GM18867 (cell line): ENCODE measurements at regions not wholly inside any gene's neighbourhood (a gene's known extent, or its start where the extent isn't known, plus 50 kb on each side); places are given as distances from the start of the nearest gene placed in this dataset.
A peak's percentile ranks its signal among the peaks of the same experiment; 100 is the strongest.

Source experiments
- ATAC-seq: cut with Tn5 transposase; IDR thresholded peaks from one replicate; pipeline ENCODE4 v1.9.1; 2021; ENCODE audit warnings: mild to moderate bottlenecking, moderate library complexity; ENCODE audit not compliant: unreplicated experiment

GRCh38 chr12:63321373-63321772 lies 170.4 kb upstream of the AVPR1A start:
- no peak for ATAC-seq

DNA sequence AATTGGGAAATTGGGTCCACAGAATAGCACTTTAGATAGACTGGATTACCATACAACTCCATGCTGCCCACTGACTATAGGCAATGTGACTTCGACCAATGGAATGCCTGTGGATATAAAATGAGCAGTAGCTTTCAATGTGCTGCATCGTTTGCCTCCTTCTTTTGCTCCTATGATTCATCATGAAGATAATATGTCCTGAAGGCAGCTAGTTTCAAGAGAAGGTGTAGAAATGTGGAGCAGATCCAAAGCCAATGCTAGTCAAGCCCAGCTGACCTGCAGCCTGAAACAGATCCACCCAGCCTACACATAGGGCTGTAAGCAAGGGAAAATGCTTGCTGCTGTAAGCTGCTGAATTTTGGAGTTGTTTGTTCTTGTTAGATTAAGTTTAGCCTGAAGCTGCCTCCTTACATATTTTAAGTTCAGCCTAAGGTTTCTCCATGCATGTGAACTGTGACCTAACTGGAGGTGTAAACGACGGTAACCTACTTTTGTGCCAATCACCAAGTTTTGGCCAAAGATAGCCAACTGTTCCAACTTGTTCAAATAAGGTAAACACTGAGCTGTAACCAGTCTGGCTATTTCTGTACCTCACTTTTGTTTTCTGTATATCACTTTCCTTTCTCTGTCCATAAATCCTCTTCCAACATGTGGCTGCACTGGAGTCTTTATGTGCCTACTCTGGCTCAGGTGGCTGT lies 169.1 kb upstream of the AVPR1A start:
- no peak for ATAC-seq

DNA sequence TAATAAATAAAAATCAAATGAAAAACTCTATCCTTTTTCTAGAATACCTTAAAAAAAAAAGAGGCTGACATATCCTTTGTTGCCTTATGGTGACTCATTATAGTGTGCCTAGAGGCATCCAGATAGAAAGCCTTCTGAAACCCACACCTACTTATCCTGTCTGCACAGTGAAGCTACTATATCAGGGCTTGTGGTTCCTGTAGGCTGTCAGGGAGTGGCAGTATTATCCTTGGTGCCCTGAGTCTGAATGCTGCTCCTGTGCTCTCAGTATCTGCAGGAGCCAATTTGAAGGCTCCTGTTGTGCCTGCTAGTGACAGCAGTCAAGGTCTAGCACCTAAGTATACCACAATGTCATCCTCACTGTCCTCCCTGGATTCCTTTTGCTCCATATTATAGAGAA lies 168.4 kb upstream of the AVPR1A start:
- ATAC-seq: peak; percentile 62

DNA sequence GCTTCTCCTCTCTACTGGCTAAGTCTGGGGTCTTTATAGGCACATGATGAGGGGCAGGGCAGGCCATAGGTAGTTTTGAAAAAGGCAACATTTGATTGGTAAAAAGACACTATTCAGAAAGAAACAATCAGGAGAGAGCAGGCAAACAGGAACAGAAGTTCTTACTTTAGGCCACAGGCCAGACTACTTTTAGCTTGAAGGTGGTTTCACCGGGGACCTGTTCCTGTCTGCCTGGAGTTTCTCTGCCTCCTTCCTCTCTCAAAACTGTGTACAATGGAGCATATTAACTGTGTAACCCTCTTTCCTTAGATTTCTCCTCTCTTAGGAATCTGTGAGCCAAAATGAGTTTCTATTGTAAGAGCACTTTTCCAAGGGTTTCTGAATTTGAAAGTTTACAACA lies 167.9 kb upstream of the AVPR1A start:
- ATAC-seq: no peak

GRCh38 chr12:63318313-63318712 lies 167.3 kb upstream of the AVPR1A start:
- no peak for ATAC-seq

DNA sequence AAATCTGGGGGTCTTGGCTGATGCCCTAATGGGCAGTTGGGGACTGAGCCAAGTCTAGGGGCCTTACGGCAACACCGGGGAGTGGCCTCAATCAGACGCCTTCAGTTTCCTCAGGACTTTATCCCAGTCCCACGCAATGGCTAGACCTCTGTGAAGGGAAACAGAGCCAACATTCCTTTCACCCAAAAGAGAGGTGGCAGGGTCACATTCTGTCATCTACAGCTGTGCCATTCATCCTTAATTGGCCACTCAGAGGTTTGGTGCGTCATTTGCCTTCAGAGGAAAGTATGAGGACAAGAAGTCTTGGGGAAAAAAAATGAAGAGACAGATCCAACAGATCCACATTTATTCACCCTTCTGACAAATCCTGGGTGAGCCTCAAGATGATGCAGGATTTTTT lies 166.9 kb upstream of the AVPR1A start:
- no peak for ATAC-seq

DNA sequence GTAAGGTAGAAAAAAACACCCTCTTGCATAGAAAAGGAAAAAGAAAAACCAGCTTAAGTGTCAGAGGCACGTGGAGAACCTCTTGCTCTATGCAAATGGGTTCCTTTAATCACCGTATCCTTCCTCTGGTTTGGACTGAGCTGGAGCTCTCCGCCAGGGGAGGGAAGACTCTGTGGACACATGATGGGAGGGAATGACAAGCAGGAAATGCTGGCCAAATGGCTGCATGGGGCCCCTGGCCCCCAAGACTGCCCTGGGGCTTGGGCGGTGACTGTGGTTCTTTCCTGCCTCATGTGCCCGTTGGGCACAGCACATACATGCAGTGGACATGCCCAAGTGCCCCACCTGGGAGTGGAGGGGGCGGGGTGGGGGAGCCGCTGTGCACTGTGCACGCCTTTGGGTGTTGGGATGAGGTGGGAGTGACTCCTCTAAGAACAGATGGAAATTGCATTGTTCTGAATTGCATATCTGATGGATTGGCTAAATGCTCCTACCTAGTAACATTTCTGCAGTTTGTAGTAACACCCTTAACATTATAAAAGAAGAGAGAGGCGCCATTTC lies 166.4 kb upstream of the AVPR1A start:
- no peak for ATAC-seq

GRCh38 chr12:63313139-63313538 lies 162.1 kb upstream of the AVPR1A start:
- no peak for ATAC-seq

- ATAC-seq: no peak
These were observed 157.7 kb upstream of the AVPR1A start for GRCh38 chr12:63308671-63309070.

DNA sequence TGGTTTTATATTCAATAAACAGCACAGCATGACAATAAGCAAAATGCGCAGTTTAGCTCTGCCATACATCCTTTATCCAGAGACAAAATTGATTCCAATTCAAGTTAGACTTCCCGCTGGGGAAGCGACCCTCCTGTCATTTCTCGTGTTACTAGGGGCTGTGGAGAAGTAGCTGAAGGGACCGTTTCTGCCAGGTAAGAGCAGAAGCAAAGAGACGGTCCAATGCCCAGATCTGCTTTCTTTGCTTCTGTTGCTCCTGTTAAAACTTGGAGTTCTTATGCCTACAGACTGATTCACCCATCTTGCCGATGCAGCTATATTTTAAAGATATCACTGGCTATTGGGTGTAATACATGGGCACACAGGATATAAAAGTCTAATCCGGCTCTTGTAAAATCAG lies 156.8 kb upstream of the AVPR1A start:
- no peak for ATAC-seq

GRCh38 chr12:63305901-63306875 lies 155.2 kb upstream of the AVPR1A start:
- no peak for ATAC-seq

GRCh38 chr12:63304887-63305316 lies 153.9 kb upstream of the AVPR1A start:
- no peak for ATAC-seq

GRCh38 chr12:63302941-63303536 lies 152.0 kb upstream of the AVPR1A start:
- peak; percentile 14 for ATAC-seq

- ATAC-seq: peak; percentile 81
These were observed 151.4 kb upstream of the AVPR1A start for GRCh38 chr12:63302269-63302940.

GRCh38 chr12:63301311-63301710 lies 150.3 kb upstream of the AVPR1A start:
- ATAC-seq: no peak

DNA sequence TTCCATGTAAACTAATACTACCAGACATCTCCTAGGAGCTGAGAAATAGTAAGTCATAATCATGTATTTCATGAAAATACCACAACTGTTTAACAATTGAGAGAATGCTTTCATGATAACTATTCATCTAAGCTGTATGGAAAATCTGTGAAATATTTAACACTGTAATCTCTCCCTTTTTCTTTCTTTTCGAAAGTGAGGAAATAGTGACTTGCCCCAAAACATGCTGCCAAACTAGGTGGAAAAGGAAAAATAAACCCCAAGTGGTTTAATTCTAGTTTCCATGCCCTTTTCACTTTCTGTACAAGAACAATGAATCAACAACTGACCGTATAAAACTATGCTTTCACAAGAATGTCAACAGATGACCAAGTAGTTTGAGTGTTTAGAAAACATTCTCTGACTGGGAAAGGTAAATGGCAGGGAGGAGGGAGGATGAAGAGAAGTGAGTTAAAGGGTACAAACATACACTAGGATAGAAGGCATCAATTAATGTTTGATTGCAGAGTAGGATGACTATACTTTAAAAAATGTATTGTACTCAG lies 147.5 kb upstream of the AVPR1A start:
- no peak for ATAC-seq

DNA sequence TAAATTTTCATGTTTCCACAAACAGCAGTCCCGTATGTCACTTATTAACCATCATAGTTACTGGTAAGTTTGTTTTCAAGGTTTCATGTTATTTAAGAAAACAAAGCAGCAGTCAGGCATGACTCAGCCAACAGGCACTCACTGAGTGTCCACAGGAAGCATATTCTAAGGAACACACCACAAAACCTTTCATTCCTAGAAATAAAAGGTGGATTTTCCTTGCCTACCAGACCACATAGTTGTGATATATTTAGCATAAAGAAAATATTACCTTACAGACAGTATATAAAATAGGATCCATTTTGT lies 143.3 kb upstream of the AVPR1A start:
- peak; percentile 71 for ATAC-seq

- ATAC-seq: no peak
These were observed 141.6 kb upstream of the AVPR1A start for GRCh38 chr12:63292471-63293221.

DNA sequence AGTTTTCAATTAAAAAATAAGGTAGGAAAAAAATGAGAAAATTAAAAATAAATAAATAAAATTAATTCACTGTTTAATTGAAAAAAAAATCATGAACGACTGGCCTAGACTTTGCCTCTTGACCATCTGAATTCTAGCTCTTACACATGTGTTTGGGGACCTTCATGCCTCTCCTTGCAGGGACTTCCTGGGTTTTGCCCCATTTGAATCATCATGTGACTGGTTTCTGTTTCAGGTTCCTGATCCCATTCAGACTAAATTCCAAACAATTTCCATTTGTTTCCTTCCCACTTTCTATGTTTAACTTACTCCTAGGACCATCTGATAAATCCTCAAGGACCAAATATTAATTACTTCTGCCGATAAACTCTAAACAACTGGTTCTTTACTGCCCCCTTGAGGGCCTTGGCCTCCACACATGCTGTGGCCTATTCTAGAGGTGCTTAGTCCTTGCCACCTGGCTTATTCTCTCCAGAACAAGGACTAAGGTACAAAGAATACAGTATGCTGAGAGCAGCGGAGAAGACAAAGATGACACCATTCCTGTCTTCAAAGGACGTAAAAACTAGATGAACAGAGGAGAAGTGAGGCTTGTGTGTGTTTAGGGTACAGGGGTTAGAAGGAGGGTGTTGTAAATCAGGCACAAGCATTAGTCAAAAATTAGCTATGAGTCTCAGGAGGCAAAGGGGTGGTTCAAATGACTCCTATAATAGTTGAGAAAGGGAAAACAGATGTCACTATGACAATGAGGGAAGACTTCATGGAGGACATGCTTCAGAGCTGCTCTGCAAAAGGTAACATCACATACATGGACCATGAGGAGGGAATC lies 125.8 kb upstream of the AVPR1A start:
- ATAC-seq: peak; percentile 92
